ENCODE measurements at regions not wholly inside any gene's neighbourhood (a gene's known extent, or its start where the extent isn't known, plus 50 kb on each side); places are given as distances from the start of the nearest gene placed in this dataset.

DNA sequence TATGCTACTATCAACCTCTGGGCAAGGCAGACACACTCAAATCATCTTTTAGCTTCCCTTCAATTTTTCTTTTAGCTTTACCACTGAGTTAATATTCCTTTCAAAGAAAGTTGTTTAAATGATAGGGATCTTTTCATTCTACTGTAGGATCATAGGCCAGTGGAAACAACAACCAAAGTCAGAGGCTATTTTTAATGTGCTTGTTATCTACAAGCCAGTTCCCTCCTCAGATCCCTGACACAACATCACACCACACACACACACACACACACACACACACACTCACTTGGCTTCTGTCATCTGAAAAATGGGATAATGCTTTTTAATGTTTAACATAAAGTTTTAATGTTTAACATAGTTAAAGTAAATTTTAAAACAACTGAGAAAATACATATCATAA lies 106.7 kb upstream of the CAV2 start:
- Histone ChIP-seq H3K4me3 (no peak overlapping the region), H3K9me3 (no peaks in the 10 kb centered on the region), H3K27ac (peak overlapping the region in 1 of 2 donors; percentile 2), H3K4me1 (peaks cover 0 to 19% of the 10 kb centered on the region in 2 donors), H3K27me3 (no peaks in the 10 kb centered on the region), H3K36me3 (no peaks in the 10 kb centered on the region)
- intact Hi-C loops (cut with DNase I): no loop called here
- TF ChIP-seq, protein P1, sequence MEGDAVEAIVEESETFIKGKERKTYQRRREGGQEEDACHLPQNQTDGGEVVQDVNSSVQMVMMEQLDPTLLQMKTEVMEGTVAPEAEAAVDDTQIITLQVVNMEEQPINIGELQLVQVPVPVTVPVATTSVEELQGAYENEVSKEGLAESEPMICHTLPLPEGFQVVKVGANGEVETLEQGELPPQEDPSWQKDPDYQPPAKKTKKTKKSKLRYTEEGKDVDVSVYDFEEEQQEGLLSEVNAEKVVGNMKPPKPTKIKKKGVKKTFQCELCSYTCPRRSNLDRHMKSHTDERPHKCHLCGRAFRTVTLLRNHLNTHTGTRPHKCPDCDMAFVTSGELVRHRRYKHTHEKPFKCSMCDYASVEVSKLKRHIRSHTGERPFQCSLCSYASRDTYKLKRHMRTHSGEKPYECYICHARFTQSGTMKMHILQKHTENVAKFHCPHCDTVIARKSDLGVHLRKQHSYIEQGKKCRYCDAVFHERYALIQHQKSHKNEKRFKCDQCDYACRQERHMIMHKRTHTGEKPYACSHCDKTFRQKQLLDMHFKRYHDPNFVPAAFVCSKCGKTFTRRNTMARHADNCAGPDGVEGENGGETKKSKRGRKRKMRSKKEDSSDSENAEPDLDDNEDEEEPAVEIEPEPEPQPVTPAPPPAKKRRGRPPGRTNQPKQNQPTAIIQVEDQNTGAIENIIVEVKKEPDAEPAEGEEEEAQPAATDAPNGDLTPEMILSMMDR (IDR thresholded peaks at IDR 0.05): no peak
- DNase-seq (ENCODE audit: low spot score in 2 of 2): no peak

DNA sequence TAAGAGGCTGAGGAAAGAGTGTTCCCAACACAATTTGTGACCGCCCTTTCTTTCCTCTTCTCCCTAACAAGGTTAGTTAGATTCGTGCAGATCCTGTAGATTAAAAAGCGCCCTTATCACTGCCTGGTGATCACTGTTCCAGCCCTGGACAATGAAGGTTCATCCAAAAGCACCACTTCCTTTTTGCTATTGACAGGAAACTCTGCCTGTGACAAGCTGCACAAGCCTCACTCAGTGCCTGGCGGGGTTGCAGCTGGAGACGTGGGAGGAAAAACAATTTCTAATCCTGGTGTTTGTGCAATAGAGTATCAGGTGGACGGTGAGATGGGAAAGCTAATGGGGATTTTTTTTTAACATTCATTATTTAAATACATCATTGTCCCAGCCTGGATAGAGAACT lies 105.9 kb upstream of the CAV2 start:
- intact Hi-C loops (cut with DNase I): no loop called here
- peak overlapping the region; percentile 2 to 16 for H3K27ac ChIP-seq
- TF ChIP-seq, protein P1 (IDR thresholded peaks at IDR 0.05): no peak
- no peaks in the 10 kb centered on the region for H3K27me3 ChIP-seq
- H3K9me3 ChIP-seq: no peaks in the 10 kb centered on the region
- H3K4me1 ChIP-seq: peaks cover 0 to 19% of the 10 kb centered on the region in 2 donors
- H3K4me3 ChIP-seq: no peak overlapping the region
- DNase-seq (ENCODE audit: low spot score in 2 of 2): no peak
- H3K36me3 ChIP-seq: no peaks in the 10 kb centered on the region

DNA sequence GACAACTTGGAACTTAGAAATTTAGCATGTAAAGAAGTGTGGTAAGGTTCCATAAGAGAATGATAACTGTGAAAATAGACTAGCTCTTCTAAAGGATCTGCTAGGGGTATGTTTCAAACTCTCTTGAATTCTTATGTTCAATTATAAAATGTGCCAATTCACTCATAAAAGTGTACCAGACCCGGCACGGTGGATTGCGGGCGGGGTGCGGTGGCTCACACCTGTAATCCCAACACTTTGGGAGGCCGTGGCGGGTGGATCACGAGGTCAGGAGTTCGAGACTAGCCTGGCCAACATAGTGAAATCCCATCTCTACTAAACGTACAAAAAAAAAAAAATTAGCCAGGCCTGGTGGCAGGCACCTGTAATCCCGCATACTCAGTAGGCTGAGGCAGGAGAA lies 105.4 kb upstream of the CAV2 start:
- no peaks in the 10 kb centered on the region for H3K36me3 ChIP-seq
- H3K27ac ChIP-seq: peak overlapping the region in 1 of 2 donors; percentile 2
- H3K4me3 ChIP-seq: no peak overlapping the region
- no peaks in the 10 kb centered on the region for H3K9me3 ChIP-seq
- intact Hi-C loops (cut with DNase I): no loop called here
- TF ChIP-seq, protein P1 (IDR thresholded peaks at IDR 0.05): no peak
- peaks cover 0 to 19% of the 10 kb centered on the region in 2 donors for H3K4me1 ChIP-seq
- no peaks in the 10 kb centered on the region for H3K27me3 ChIP-seq
- no peak for DNase-seq (ENCODE audit: low spot score in 2 of 2)

DNA sequence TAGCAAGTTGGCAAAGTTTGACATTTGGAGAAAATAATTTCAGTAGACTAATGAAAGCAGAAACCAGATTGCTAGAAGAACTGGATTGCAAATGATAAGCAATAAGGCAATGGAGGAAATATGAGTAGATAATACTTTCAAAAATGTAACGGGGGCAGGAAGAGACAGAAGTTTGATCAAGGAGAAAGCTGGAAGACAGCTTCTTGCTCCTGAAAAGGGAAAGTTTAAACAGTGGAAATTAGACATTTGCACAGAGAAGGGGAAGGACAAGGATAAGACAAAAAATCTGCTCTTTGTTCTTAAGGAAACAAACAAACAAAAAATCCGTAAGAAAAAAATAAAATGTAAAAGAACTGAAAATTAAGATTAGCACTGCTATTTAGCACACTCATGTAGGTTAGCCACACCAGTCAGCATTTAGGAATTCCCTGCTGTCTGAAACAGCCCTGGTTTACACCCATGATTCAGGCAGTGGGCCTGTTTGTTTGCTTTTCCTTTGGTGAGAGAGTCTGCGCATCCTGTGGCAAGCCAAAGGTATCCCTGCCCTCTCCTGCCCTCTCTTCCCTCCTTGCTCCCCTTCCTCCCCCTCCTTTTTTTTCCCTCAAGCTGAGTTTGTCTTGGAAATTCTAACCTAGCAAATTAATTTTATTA lies 104.3 kb upstream of the CAV2 start:
- intact Hi-C loops (cut with DNase I): no loop called here
- no peaks in the 10 kb centered on the region for H3K9me3 ChIP-seq
- TF ChIP-seq, protein P1 (IDR thresholded peaks at IDR 0.05): no peak
- peak in 1 of 2 donors; percentile 68 for DNase-seq (ENCODE audit: low spot score in 2 of 2)
- no peaks in the 10 kb centered on the region for H3K36me3 ChIP-seq
- H3K27me3 ChIP-seq: no peaks in the 10 kb centered on the region
- peak overlapping the region; percentile 20 to 54 for H3K27ac ChIP-seq
- peaks cover 0 to 19% of the 10 kb centered on the region in 2 donors for H3K4me1 ChIP-seq
- no peak overlapping the region for H3K4me3 ChIP-seq

DNA sequence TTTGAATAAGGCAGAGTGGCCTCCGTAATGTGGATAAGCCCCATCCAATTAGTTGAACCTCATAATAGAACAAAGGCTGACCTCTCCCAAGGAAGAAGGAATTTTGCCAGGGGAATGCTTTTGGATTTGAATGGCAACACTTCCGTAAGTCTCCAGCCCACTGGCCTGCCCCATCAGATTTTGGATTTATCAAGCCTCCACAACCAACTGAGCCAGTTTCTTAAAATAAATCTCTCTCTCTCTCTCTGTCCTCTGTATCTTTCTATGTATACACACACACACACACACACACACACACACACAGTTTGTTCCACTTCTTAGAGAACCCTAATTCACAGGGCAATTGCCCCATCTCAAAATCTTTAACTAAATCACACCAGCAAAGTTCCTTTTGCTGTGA lies 100.9 kb upstream of the CAV2 start:
- Histone ChIP-seq H3K4me3 (no peak overlapping the region), H3K9me3 (no peaks in the 10 kb centered on the region), H3K36me3 (no peaks in the 10 kb centered on the region), H3K27ac (no peak overlapping the region), H3K4me1 (peaks cover 0 to 21% of the 10 kb centered on the region in 2 donors), H3K27me3 (no peaks in the 10 kb centered on the region)
- TF ChIP-seq, protein P1 (IDR thresholded peaks at IDR 0.05): no peak
- DNase-seq (ENCODE audit: low spot score in 2 of 2): no peak
- intact Hi-C loops (cut with DNase I): no loop called here

DNA sequence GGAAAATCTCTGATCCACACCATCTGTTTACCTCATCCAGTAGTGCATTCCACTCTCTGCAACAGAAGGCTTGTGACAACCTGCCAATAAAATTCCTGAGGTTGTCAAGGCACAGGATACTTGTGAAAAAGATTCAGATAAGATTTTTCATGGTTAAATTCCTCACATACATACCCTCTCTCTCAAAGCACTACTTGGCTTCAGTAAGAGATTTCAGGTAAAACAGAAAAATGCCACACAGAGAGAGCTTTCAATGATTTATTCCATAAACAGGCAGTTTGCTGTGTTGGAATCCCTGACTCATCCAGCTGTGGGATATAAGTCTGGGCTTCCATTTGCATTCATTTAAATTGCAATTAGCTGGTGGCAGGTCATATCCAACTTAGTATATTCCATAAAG lies 99.7 kb upstream of the CAV2 start:
- intact Hi-C loops (cut with DNase I): no loop called here
- TF ChIP-seq, protein P1 (IDR thresholded peaks at IDR 0.05): no peak
- Histone ChIP-seq H3K27ac (no peak overlapping the region), H3K27me3 (no peaks in the 10 kb centered on the region), H3K9me3 (no peaks in the 10 kb centered on the region), H3K36me3 (no peaks in the 10 kb centered on the region), H3K4me3 (no peak overlapping the region), H3K4me1 (peaks cover 0 to 16% of the 10 kb centered on the region in 2 donors)
- no peak for DNase-seq (ENCODE audit: low spot score in 2 of 2)
